ENCODE measurements at regions not wholly inside any gene's neighbourhood (a gene's known extent, or its start where the extent isn't known, plus 50 kb on each side); places are given as distances from the start of the nearest gene placed in this dataset.

- TF ChIP-seq CTCF (IDR thresholded peaks at IDR 0.05; ENCODE audit: poor library complexity, severe bottlenecking), result no peak
- TF ChIP-seq EZH2 (IDR thresholded peaks at IDR 0.05; ENCODE audit: borderline replicate concordance, insufficient read depth, low read length, poor library complexity, severe bottlenecking), result no peak
- no peak for TF ChIP-seq REST (IDR thresholded peaks at IDR 0.05; ENCODE audit: borderline replicate concordance)
- no peak for TF ChIP-seq EP300 (conservative IDR thresholded peaks at IDR 0.05; ENCODE audit: poor library complexity, severe bottlenecking)
- TF ChIP-seq POLR2AphosphoS5 (IDR thresholded peaks at IDR 0.05), result no peak
Observed at GRCh38 chr2:219861307-219861706, 233.9 kb downstream of the SLC4A3 start.
